GM13977 (cell line): ENCODE measurements at regions not wholly inside any gene's neighbourhood (a gene's known extent, or its start where the extent isn't known, plus 50 kb on each side); places are given as distances from the start of the nearest gene placed in this dataset.
"Not testable (repeated sequence)": the region's sequence is repeated elsewhere in the genome, so short reads cannot be mapped to it uniquely, and the experiment has no call there.

ENCODE experiments used
- DNase-seq: peaks from one replicate; pipeline ENCODE4 v3.0.0; 2012; ENCODE audit warnings: low spot score
- CTCF ChIP-seq: IDR thresholded peaks from 2 replicates; pipeline ENCODE4 v1.5.1; 2012; ENCODE audit warnings: mild to moderate bottlenecking, control low read depth; ENCODE audit not compliant: insufficient read depth; ENCODE audit errors: extremely low read depth, missing control alignments
- in situ Hi-C: fragments of 300-500 bp; cut with MboI; formaldehyde crosslinking; loops from one replicate; pipeline ENCODE4 v1.12.0; 2022; ENCODE audit warnings: low sequenced_read_pairs, low pct_unique_long_range_greater_than_20kb, mixed read lengths, inconsistent platforms; ENCODE audit not compliant: unreplicated experiment

DNA sequence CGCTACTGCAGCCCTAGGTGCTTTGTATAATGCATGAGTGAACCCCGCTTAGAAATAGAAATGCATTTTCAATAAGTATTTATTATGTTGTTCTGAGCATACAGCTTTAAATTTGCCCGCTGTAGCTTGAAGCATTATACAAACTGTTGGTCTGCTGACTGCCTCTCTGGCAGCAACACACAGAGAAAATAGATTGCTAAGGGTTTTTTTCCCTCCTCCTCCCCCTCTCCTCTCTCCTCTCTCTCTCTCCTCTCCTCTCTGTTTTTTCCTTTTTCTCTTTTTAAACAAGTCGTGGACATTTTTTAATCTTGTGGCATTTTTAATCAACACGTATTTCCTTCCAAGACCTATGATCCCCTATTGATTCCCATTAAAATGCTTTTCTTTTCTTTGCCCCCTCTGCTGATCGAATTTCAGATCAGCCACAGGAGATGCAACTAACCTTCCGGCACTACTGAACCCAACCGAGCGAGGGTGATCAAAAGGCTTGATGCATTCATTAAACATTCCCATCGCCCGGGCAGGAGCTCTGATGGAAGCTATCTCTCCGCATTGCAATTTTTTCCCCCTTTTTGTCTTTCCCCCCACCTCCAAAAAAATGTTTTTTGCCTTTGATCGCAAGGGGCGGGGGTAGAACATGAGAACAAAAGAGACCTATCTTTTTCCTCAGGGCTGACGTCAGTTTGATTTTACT, 90.7 kb upstream of the ARID1B start:
- in situ Hi-C loops = no loop called here
- peak; percentile 50 for DNase-seq

DNA sequence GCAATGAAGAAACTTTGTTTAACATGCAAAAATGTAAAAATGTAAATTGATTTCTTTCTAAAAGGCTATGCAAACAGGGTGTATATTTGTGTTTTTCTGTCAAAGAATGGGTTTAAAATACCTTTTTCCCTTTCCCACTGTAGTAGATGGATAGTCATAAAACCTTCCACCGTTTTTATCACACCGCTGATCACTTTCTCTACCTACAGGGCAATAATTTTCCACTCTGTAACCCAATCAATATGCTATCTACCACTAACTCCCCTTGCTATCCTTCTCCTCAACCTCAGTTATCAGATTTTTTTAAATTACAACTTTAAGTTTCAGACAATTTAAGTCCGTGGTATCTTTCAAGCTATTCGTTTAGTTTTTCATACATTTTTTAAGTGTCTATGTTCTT, 91.4 kb upstream of the ARID1B start:
- in situ Hi-C loops = no loop called here
- DNase-seq = no peak
- TF ChIP-seq CTCF = no peak

More for the DNA sequence above, 90.7 kb upstream of the ARID1B start:
- TF ChIP-seq CTCF = peak; percentile 27

GRCh38 chr6:156683821-156684220, 93.4 kb upstream of the ARID1B start:
- in situ Hi-C loops = no loop called here
- TF ChIP-seq CTCF = no peak
- no peak for DNase-seq

GRCh38 chr6:156676721-156677120, 100.5 kb upstream of the ARID1B start:
- no peak for TF ChIP-seq CTCF
- no peak for DNase-seq
- in situ Hi-C loops = no loop called here

DNA sequence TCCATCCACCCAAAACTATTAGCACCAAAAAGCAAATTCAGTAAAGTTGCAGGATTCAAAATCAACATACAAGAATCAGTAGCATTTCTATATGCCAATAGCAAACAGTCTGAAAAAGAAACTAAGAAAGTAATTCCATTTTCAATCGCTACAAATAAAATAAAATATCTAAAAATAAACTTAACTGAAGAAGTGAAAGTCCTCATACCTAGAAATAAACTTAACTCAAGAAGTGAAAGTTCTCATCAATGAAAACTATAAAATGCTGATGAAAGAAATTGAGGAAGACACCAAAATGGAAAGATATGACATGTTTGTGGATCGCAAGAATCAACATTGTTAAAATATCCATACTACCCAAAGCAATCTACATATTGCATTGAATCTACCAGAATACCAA, 103.0 kb upstream of the ARID1B start:
- in situ Hi-C loops = no loop called here
- TF ChIP-seq CTCF = no peak
- DNase-seq = no peak

- DNase-seq, in situ Hi-C loops: not testable (repeated sequence)
These were observed 107.1 kb upstream of the ARID1B start for GRCh38 chr6:156670097-156670496.

- TF ChIP-seq CTCF = peak; percentile 57
- in situ Hi-C loops = no loop called here
- DNase-seq = peak; percentile 45
These were observed 115.1 kb upstream of the ARID1B start for GRCh38 chr6:156662025-156662445.
